HG03139 (cell line): ENCODE measurements at regions not wholly inside any gene's neighbourhood (a gene's known extent, or its start where the extent isn't known, plus 50 kb on each side); places are given as distances from the start of the nearest gene placed in this dataset.

Experiments used
- ATAC-seq: cut with Tn5 transposase; IDR thresholded peaks from one replicate; pipeline ENCODE4 v1.9.1; 2021; ENCODE audit not compliant: unreplicated experiment

GRCh38 chr5:10853154-10853553 is 92.1 kb upstream of the DAP start:
- no peak for ATAC-seq

- no peak for ATAC-seq
Observed at GRCh38 chr5:10849278-10849677, 88.2 kb upstream of the DAP start.

- no peak for ATAC-seq
Observed at GRCh38 chr5:10844016-10844415, 83.0 kb upstream of the DAP start.

GRCh38 chr5:10842823-10843222 is 81.8 kb upstream of the DAP start:
- no peak for ATAC-seq

GRCh38 chr5:10839916-10840599 is 79.0 kb upstream of the DAP start:
- no peak for ATAC-seq

GRCh38 chr5:10839118-10839517 is 78.1 kb upstream of the DAP start:
- no peak for ATAC-seq

- ATAC-seq = no peak
Observed at GRCh38 chr5:10838038-10838437, 77.0 kb upstream of the DAP start.

- ATAC-seq = no peak
Observed at GRCh38 chr5:10836986-10837385, 76.0 kb upstream of the DAP start.

GRCh38 chr5:10834695-10835094 is 73.7 kb upstream of the DAP start:
- no peak for ATAC-seq

- no peak for ATAC-seq
Observed at GRCh38 chr5:10832987-10833386, 72.0 kb upstream of the DAP start.

- ATAC-seq = no peak
Observed at GRCh38 chr5:10832421-10832820, 71.4 kb upstream of the DAP start.

GRCh38 chr5:10831419-10831818 is 70.4 kb upstream of the DAP start:
- no peak for ATAC-seq

GRCh38 chr5:10828241-10828640 is 67.2 kb upstream of the DAP start:
- ATAC-seq = no peak

GRCh38 chr5:10827571-10827970 is 66.5 kb upstream of the DAP start:
- ATAC-seq = no peak

GRCh38 chr5:10826971-10827370 is 65.9 kb upstream of the DAP start:
- ATAC-seq = no peak

GRCh38 chr5:10825897-10826644 is 65.0 kb upstream of the DAP start:
- no peak for ATAC-seq

GRCh38 chr5:10812218-10812617 is 51.2 kb upstream of the DAP start:
- ATAC-seq = no peak
